GM06990 (cell line): ENCODE measurements at regions not wholly inside any gene's neighbourhood (a gene's known extent, or its start where the extent isn't known, plus 50 kb on each side); places are given as distances from the start of the nearest gene placed in this dataset.
A peak's percentile ranks its signal among the peaks of the same experiment; 100 is the strongest.

Experiments
- DNase-seq: peaks from one replicate; pipeline ENCODE4 v3.0.0-alpha.2; 2011; ENCODE audit not compliant: insufficient read length; ENCODE audit errors: extremely low read depth
- H3K27me3 ChIP-seq: replicated peaks from 2 replicates; pipeline ENCODE4 v1.6.0; 2011; ENCODE audit warnings: low read length; ENCODE audit not compliant: control insufficient read depth, insufficient read depth
- H3K36me3 ChIP-seq: 2 replicates; pipeline ENCODE4 v1.5.1; 2011; ENCODE audit warnings: low read length; ENCODE audit not compliant: control insufficient read depth, insufficient read depth
- H3K4me3 ChIP-seq: replicated peaks from 2 replicates; pipeline ENCODE4 v1.5.1; 2011; ENCODE audit warnings: low read depth, mild to moderate bottlenecking, control low read depth, low read length
- CTCF ChIP-seq: IDR thresholded peaks from 2 replicates; pipeline ENCODE4 v1.5.1; 2011; ENCODE audit warnings: low read length, control low read depth, mild to moderate bottlenecking, inconsistent platforms; ENCODE audit not compliant: insufficient read depth, poor library complexity, severe bottlenecking

GRCh38 chr17:79210638-79211037 is 136.0 kb downstream of the ENGASE start:
- no peak for TF ChIP-seq CTCF
- Histone ChIP-seq H3K36me3 (no peaks in the 10 kb centered on the region), H3K27me3 (peaks cover 5% of the 10 kb centered on the region; the same call in 1 of the 2 replicates), H3K4me3 (no peak overlapping the region)
- no peak for DNase-seq

DNA sequence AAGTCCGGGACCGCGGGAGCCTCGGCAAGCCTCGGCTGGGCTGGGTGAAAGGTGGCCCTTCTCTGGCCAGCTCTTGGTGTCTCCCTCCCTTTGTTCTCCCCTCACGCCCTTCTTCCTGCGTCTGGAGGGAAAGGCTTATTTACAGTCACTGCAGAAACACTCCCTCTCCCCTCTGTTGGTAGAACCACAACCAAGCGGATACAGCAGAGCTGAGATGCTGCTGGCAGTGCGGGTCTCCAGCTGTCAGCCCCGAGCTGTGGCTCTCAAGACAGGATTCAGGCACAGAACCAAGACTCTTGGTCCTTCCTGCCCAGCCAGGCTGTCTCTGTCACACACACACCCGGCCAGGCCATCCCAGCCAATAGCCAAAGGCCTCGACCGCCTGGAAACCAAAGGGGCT is 133.3 kb downstream of the ENGASE start:
- no peak for DNase-seq
- no peak for TF ChIP-seq CTCF
- Histone ChIP-seq H3K27me3 (peaks cover 1% of the 10 kb centered on the region; the same call in 1 of the 2 replicates), H3K4me3 (no peak overlapping the region), H3K36me3 (no peaks in the 10 kb centered on the region)

- TF ChIP-seq CTCF, result no peak
- no peak overlapping the region for H3K4me3 ChIP-seq
- H3K36me3 ChIP-seq, result no peaks in the 10 kb centered on the region
- H3K27me3 ChIP-seq, result peaks cover 1% of the 10 kb centered on the region; the same call in 1 of the 2 replicates
- no peak for DNase-seq
These were observed 131.1 kb downstream of the ENGASE start for GRCh38 chr17:79205688-79206205.

- Histone ChIP-seq H3K4me3 (no peak overlapping the region), H3K36me3 (no peaks in the 10 kb centered on the region), H3K27me3 (peaks cover 1% of the 10 kb centered on the region; the same call in 1 of the 2 replicates)
- DNase-seq, result no peak
- no peak for TF ChIP-seq CTCF
These were observed 129.6 kb downstream of the ENGASE start for GRCh38 chr17:79204261-79204660.

GRCh38 chr17:79203657-79204056 is 129.0 kb downstream of the ENGASE start:
- no peak for TF ChIP-seq CTCF
- DNase-seq, result no peak
- Histone ChIP-seq H3K27me3 (peaks cover 1% of the 10 kb centered on the region; the same call in 1 of the 2 replicates), H3K4me3 (no peak overlapping the region), H3K36me3 (no peaks in the 10 kb centered on the region)

- Histone ChIP-seq H3K4me3 (no peak overlapping the region), H3K36me3 (no peaks in the 10 kb centered on the region), H3K27me3 (no peaks in the 10 kb centered on the region; the same call in 1 of the 2 replicates)
- peak; percentile 22 for TF ChIP-seq CTCF
- DNase-seq, result no peak
These were observed 128.4 kb downstream of the ENGASE start for GRCh38 chr17:79203016-79203415.
